Sigmoid colon (tissue), 4 donors: ENCODE measurements at regions not wholly inside any gene's neighbourhood (a gene's known extent, or its start where the extent isn't known, plus 50 kb on each side); places are given as distances from the start of the nearest gene placed in this dataset.
"Not testable (repeated sequence)": the region's sequence is repeated elsewhere in the genome, so short reads cannot be mapped to it uniquely, and the experiment has no call there.

Source experiments
- CTCF ChIP-seq, 4 experiments: fragments of 450-650 bp in 3 of 4; fragments of 200-600 bp in 1 of 4; IDR thresholded peaks; one replicate each; pipeline ENCODE4 v1.5.1; 2016 to 2019; ENCODE audit warnings: antibody characterized with exemption in 4 of 4, mild to moderate bottlenecking in 3 of 4, moderate library complexity in 2 of 4
- POLR2A ChIP-seq, 2 donors: fragments of 450-650 bp; IDR thresholded peaks; one replicate each; pipeline ENCODE4 v1.6.1; 2016; ENCODE audit warnings: antibody characterized with exemption in 2 of 2, mild to moderate bottlenecking in 2 of 2, moderate library complexity in 2 of 2
- POLR2AphosphoS5 ChIP-seq, 4 donors: sonication (generic); formaldehyde crosslinking; IDR thresholded peaks; one replicate each; pipeline ENCODE4 v1.6.1; 2017; ENCODE audit warnings: antibody characterized with exemption in 4 of 4

GRCh38 chr4:128620279-128620965, 189.1 kb upstream of the JADE1 start:
- TF ChIP-seq CTCF, POLR2A (IDR thresholded peaks at IDR 0.05): not testable (repeated sequence)
- TF ChIP-seq POLR2AphosphoS5 (IDR thresholded peaks at IDR 0.05): peak in 3 of 4 donors; percentile 8 to 22 (median 13)
